Gastroesophageal sphincter (tissue), 3 donors: ENCODE measurements at regions not wholly inside any gene's neighbourhood (a gene's known extent, or its start where the extent isn't known, plus 50 kb on each side); places are given as distances from the start of the nearest gene placed in this dataset.

Experiments used
- POLR2AphosphoS5 ChIP-seq: sonication (generic); formaldehyde crosslinking; IDR thresholded peaks from one replicate; pipeline ENCODE4 v1.6.1; 2017; ENCODE audit warnings: antibody characterized with exemption
- TF ChIP-seq, protein P1 (sequence below), 4 experiments: fragments of 200-600 bp in 2 of 4; fragments of 450-650 bp in 2 of 4; sonication (generic) in 1 of 4; IDR thresholded peaks; one replicate each; pipeline ENCODE4 v1.5.1; 2017 to 2019; ENCODE audit warnings: antibody characterized with exemption in 4 of 4, mild to moderate bottlenecking in 2 of 4, moderate library complexity in 2 of 4

DNA sequence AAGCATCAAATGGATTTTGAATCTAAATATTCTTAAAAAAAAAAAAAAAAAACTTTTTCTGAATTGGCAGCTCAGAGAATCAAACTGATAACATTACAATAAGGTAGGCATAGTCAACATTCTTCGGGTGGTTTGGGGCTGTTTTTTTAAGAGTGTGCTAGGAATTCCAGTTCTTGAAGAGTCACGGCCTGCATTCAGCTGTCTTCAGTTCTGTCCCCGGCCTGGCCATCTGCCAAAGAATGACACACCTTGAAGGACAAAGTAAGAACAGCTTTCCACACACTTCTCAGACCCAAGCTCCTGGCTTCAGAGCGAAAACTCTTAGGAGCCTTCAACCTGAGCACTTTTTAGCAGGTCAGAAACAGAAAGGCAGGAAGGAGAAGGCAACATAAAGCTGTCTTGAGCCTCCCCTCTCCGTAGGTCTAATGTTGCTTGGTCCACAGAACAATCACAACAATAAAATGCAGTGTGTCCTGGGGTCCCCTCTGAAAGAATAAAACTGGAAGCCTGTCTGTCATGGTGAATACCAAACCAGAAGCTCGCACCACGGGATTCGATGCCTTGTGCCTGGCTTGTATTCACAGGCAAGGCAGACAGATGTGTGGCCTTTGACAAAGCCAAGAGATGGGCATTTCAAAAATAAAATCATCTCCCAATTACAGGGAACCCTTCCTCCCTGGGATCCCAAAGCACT is 524.4 kb upstream of the ZFHX3 start:
- TF ChIP-seq, protein P1, sequence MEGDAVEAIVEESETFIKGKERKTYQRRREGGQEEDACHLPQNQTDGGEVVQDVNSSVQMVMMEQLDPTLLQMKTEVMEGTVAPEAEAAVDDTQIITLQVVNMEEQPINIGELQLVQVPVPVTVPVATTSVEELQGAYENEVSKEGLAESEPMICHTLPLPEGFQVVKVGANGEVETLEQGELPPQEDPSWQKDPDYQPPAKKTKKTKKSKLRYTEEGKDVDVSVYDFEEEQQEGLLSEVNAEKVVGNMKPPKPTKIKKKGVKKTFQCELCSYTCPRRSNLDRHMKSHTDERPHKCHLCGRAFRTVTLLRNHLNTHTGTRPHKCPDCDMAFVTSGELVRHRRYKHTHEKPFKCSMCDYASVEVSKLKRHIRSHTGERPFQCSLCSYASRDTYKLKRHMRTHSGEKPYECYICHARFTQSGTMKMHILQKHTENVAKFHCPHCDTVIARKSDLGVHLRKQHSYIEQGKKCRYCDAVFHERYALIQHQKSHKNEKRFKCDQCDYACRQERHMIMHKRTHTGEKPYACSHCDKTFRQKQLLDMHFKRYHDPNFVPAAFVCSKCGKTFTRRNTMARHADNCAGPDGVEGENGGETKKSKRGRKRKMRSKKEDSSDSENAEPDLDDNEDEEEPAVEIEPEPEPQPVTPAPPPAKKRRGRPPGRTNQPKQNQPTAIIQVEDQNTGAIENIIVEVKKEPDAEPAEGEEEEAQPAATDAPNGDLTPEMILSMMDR (IDR thresholded peaks at IDR 0.05), result no peak
- TF ChIP-seq POLR2AphosphoS5, result no peak
